PC-3 (cell line): ENCODE measurements at regions not wholly inside any gene's neighbourhood (a gene's known extent, or its start where the extent isn't known, plus 50 kb on each side); places are given as distances from the start of the nearest gene placed in this dataset.

ENCODE experiments used
- CTCF ChIP-seq: fragments of 300-600 bp; sonication (generic); conservative IDR thresholded peaks from 2 replicates; pipeline ENCODE4 v1.5.1; 2017; ENCODE audit warnings: antibody characterized with exemption, low read depth, mild to moderate bottlenecking, low read length
- EZH2 ChIP-seq: fragments of 300-600 bp; sonication (generic); IDR thresholded peaks from one replicate; pipeline ENCODE4 v1.6.1; 2017; ENCODE audit warnings: antibody characterized with exemption, mild to moderate bottlenecking, low read length; ENCODE audit not compliant: unreplicated experiment
- EZH2phosphoT487 ChIP-seq: fragments of 300-600 bp; sonication (generic); IDR thresholded peaks from 2 replicates; pipeline ENCODE4 v1.6.1; 2018; ENCODE audit warnings: mild to moderate bottlenecking, antibody characterized with exemption, low read length, borderline replicate concordance

- no peak for TF ChIP-seq EZH2phosphoT487
- TF ChIP-seq CTCF: no peak
- TF ChIP-seq EZH2: no peak
Observed at GRCh38 chr6:98470821-98471220, 363.6 kb upstream of the POU3F2 start.
